H54 (cell line): ENCODE measurements at regions not wholly inside any gene's neighbourhood (a gene's known extent, or its start where the extent isn't known, plus 50 kb on each side); places are given as distances from the start of the nearest gene placed in this dataset.

Experiments
- DNase-seq: peaks from one replicate; pipeline ENCODE4 v3.0.0; 2011; ENCODE audit warnings: low spot score, mixed read lengths; ENCODE audit not compliant: insufficient read length
- FAIRE-seq: peaks from 3 replicates; lab custom pipeline; 2011; peaks lifted over from hg19 to GRCh38; lab: Jason Lieb, UNC
- POLR2A ChIP-seq: IDR thresholded peaks from 2 replicates; pipeline ENCODE4 v1.6.1; 2011; ENCODE audit warnings: low read depth, mild to moderate bottlenecking, low read length

DNA sequence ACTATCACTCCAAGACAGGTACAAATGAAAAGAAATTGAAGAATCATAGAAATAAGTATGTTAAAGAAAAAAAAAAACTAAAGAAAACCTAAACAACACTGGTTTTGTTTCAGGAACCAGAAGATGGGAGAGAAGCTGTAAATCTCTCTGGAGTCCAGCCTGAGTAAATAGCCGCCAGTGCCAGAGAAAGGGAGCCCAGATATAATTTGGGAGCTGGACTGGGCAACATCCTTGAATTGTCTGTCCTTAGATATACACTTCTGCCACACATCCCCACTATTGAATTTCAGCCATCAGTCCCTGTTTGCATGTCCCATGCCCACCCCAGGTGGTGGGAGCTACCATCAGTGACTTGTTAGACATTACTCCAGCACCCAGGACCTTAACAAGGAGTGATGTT is 979.6 kb downstream of the DTWD2 start:
- DNase-seq (no peak), FAIRE-seq (no peak)
- no peak for TF ChIP-seq POLR2A

DNA sequence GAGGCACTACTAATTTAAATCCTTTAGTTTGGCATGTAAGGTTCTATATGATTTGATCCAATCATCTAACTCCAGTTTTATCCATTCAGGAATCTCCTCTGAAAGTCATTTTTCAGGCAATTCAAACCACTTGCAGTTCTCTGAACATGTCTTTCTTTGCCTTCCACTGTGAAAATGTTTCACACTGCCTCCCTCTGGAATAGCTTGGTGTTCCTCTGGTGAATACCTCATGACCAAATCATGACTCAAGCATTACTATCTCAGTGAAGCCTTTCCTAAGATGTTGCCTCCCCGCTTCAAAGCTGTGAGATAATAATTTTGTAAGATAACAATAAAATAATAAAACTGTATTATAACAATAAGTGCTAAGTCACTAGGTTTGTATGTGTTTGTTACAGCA is 981.1 kb downstream of the DTWD2 start:
- no peak for TF ChIP-seq POLR2A
- DNase-seq (no peak), FAIRE-seq (no peak)

- no peak for TF ChIP-seq POLR2A
- DNase-seq (no peak), FAIRE-seq (no peak)
These were observed 982.1 kb downstream of the DTWD2 start for GRCh38 chr5:118006219-118006618.

GRCh38 chr5:117999939-118000549 is 988.3 kb downstream of the DTWD2 start:
- FAIRE-seq = no peak
- DNase-seq = no peak
- TF ChIP-seq POLR2A = no peak

- no peak for DNase-seq
- no peak for FAIRE-seq
- no peak for TF ChIP-seq POLR2A
These were observed 1005.7 kb downstream of the DTWD2 start for GRCh38 chr5:117982691-117983090.

GRCh38 chr5:117973785-117974184 is 1014.6 kb downstream of the DTWD2 start:
- FAIRE-seq (no peak), DNase-seq (no peak)
- TF ChIP-seq POLR2A = no peak

DNA sequence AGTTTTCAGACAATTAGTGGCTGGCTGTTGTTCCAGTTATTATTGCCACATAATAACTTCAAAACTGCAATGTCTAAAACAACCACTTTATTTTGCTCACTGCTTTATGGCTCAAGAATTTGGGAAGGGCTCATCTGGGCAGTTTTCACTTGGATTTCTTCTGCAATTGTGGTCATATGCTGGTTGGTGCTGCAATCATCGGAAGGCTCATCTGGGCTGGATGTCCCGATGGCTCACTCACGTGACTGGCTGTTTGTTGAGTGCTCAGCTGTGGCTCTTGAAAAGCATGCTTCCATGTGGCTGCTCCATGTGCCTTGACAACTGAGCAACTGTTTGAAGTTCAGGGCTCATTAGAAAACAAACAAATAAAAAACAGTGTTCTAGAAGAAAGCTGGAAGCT is 1032.5 kb downstream of the DTWD2 start:
- no peak for DNase-seq
- no peak for FAIRE-seq
- TF ChIP-seq POLR2A = no peak

DNA sequence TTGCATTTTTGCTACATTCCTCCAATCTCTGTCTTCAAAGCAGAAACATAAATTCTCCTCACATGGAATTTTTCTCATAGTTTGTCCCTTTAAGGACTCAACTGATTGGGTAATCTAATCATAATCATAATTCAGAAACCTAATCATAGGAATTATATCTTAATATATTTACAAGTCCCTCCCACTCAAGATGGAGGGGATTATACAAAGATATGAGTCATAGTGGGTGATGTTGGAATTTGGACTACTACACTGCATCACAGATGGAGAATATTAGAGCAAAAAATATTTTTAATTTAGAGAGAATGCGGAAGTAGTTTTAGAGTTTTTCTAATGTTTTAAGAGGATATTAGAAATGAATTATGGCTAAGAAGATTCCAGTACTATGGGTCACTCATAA is 1034.0 kb downstream of the DTWD2 start:
- no peak for TF ChIP-seq POLR2A
- FAIRE-seq = no peak
- DNase-seq = no peak

GRCh38 chr5:117953272-117953671 is 1035.1 kb downstream of the DTWD2 start:
- TF ChIP-seq POLR2A = no peak
- no peak for FAIRE-seq
- no peak for DNase-seq

DNA sequence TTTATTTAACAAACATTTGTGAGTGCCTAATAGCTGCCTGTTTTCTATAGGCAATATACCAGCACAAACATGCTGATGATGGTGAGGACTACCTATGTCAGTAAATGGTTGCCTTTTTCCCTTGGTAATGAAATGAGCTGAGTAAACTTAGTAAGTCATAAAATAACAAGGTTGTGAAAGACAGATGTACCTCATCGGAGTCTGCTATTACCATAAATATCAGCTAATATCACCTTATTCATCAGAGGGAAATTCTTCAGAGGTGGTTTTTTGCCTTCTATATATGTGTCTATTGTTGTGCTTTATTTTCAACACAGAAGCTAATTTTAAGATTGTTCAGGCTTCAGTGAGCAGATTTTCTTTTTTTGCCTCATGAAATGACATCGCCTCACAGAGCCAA is 1040.5 kb downstream of the DTWD2 start:
- no peak for TF ChIP-seq POLR2A
- DNase-seq (no peak), FAIRE-seq (no peak)

DNA sequence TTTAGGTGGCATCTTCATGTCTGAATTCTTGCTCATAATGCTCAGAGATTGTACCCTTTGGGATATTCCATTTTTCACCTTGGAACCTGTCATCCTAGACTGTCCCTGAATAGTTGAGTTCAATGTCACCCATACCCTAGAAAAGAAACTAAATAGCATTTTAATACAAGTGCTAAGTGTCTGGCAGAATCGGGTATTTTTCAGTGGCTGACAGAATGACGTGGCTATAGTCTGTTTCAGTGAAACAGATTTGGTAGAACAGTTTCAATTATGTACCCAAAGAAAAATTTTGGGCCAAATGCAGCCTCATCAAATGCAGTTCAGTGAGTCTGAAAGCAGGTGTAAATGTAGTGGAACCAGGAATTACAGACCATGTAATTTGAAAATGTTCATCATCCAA is 1041.2 kb downstream of the DTWD2 start:
- FAIRE-seq (no peak), DNase-seq (no peak)
- TF ChIP-seq POLR2A = no peak

DNA sequence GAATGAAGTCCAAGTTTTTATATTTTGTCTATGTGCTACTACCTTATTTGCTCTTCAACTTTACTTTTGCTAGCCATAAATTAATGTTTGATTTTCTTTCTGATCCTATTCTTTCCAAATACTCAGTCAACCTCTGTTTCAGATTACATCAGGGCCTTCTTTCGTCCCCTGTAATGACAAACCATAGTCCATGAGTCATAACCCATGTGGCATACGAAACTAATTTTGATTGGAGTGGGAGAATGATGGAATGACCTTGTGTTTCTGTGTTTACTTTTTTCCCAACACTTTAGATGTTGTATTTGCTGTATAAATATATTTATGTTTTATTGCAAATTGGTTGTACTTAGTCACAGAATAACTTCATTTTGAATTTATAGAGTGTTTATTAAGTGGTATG is 1043.1 kb downstream of the DTWD2 start:
- no peak for TF ChIP-seq POLR2A
- no peak for DNase-seq
- no peak for FAIRE-seq

- TF ChIP-seq POLR2A = no peak
- no peak for DNase-seq
- FAIRE-seq = no peak
These were observed 1044.8 kb downstream of the DTWD2 start for GRCh38 chr5:117943541-117943940.

DNA sequence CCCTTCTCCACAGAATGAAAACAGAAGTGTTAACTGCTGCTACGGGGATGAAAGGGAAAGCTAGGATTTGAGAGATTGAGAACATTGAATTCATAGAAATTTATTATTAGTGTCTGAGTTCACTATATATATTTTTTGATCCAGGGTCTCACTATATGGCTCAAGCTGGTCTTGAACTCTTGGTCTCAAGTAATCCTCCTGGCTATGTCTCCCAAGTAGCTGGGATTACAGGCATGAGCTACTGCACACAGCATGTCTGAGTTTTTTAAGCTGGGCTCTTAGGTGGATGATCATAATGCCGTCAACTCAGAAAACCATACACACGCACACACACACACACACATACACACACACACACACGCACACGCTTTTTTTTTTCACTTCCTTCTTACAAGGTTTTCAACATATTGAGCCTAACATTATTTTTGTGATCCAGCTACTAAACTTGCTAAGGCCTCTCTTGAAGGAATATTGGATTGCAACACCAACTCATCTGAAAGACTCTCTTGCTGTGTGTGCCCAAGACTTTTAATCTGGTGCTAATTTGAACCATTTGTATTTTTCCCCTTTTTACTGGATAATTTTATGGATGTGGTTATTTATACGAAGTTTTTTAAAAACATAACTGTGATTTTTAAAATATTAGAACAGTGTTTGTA is 1045.4 kb downstream of the DTWD2 start:
- no peak for TF ChIP-seq POLR2A
- no peak for FAIRE-seq
- DNase-seq = no peak

DNA sequence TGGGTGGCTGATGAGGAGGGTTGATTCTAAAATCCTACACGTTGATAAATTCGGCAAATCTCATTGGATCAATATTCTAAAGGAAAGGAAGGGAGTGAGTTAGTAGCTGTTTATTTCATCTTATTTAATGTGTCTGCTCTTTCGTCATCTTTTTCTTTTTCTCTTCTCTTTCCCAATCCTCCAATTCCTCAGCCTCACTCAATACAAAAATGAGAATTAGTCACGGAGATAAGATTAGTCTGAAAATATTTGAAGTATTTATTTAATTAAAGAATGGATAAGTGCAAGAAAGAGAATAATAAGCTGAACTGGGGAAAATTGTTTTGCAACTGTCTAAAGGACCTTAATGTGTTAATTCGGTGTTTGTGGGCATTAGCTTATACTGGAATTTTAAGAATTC is 1095.1 kb downstream of the DTWD2 start:
- DNase-seq (no peak), FAIRE-seq (no peak)
- no peak for TF ChIP-seq POLR2A
